ENCODE measurements at regions not wholly inside any gene's neighbourhood (a gene's known extent, or its start where the extent isn't known, plus 50 kb on each side); places are given as distances from the start of the nearest gene placed in this dataset.
"Not testable (repeated sequence)": the region's sequence is repeated elsewhere in the genome, so short reads cannot be mapped to it uniquely, and the experiment has no call there.

DNA sequence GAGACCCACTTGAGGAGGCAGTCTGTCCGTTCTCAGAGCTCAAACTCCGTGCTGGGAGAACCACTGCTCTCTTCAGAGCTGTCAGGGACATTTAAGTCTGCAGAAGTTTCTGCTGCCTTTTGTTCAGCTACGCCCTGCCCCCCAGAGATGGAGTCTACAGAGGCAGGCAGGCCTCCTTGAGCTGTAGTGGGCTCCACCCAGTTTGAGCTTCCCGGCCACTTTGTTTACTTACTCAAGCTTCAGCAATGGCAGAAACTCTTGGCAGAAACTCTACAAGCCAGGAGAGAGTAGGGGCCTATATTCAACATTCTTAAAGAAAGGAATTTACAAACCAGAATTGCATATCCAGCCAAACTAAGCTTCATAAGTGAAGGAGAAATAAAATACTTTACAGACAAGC lies 125.2 kb upstream of the RGS6 start:
- not testable (repeated sequence) for DNase-seq

DNA sequence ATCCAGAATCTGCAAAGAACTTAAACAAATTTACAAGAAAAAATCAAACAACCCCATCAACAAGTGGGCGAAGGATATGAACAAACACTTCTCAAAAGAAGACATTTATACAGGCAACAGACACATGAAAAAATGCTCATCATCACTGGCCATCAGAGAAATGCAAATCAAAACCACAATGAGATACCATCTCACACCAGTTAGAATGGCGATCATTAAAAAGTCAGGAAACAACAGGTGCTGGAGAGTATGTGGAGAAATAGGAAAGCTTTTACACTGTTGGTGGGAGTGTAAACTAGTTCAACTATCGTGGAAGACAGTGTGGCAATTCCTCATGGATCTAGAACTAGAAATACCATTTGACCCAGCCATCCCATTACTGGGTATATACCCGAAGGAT lies 121.4 kb upstream of the RGS6 start:
- not testable (repeated sequence) for DNase-seq

DNA sequence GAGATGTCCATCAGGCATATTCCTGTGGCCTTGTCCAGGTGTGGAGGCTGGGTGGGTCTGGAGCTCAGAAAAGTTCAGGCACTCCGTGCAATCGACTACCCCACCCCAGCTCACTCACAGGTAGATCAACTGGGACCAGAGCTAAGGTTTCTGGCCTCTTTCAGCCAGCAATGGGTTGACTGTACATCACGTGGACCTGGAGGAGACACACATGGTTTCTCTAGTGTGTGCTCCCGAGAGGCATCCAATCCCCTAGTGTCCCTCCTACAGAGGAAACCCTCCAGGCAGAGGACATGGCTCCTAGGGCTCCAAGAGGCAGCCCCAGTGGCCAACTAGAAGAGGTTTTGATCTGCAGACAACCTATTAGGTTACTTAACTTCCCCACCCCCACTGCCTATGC lies 119.5 kb upstream of the RGS6 start:
- no peak for DNase-seq

GRCh38 chr14:71815110-71815509 lies 117.1 kb upstream of the RGS6 start:
- no peak for DNase-seq

DNA sequence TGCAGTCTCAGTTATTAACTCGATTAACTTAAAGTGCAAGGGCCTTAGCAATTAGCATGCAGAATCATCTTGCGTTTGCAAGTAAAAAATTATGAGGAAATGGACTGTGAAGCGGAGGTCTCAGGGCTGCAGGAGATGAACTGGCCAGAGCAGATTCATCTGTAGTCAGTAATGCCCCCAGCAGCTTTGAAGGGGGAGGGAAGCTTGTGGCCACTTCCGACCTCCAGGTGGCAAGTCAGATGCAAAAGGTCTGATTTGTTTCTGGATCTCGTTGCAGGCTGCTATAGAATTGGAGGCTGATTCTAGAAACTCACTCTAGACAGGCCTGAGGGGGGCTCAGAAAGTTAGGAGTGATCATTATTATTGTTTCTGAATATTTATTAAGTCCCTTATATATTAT lies 107.4 kb upstream of the RGS6 start:
- no peak for DNase-seq

DNA sequence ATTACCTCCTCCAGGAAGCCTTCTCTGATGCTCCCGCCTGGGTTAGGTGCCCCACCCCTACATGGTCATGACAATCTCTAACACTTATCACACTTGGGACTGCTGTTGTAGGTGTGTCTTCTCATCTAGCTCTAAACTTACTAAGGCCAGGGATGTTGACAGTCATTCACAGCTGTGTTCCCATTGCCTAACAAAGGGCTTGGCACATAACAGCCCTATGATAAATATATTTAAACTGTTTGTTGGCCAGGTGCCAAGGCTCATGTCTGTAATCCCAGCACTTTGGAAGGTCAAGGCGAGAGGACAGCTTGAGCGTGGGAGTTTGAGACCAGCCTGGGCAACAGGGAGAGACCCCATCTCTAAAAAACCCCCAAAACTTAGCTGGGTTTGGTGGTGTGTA lies 98.8 kb upstream of the RGS6 start:
- DNase-seq = no peak

DNA sequence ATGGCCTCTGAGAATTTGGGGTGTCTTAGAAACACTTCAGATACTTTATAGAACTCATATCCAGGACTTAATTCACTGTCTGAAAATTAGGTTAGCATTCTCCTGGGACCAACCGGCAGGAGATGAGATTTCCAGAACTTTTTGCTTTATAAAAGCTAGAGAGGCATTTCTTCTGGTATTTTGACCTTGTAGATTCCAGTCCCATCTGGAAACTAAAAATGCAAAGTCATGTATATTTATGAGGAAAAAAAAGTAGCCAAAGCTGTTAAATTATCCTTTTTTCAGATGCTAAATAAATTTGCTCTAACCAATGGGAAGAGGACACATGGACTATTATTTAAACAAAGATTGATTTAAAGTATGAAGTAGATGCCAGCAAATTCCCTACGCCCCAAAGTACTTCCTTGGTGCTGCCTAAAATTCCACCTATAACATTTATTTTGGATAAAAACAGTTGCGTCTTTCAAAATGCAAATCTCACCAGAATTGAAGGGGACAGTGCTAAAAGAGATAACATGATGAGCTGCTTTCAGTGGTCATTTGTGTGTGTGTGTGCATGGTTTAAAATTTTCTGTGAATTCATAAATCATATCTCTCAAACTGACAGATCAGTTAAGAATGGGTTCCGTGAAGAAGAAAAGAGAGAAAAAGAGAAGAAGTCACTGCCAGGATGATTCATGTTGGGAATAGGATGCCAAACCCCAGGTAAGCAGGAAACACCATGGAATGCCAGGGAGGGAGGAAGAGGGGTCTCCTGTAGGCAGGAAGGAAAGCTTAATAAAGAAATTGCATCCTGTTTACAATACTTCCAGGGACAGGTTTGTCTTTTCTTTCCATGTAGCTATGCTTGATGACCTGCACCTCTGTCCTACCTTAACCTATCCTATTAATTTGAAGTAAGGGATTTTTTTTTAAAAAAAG lies 97.7 kb upstream of the RGS6 start:
- no peak for DNase-seq

DNA sequence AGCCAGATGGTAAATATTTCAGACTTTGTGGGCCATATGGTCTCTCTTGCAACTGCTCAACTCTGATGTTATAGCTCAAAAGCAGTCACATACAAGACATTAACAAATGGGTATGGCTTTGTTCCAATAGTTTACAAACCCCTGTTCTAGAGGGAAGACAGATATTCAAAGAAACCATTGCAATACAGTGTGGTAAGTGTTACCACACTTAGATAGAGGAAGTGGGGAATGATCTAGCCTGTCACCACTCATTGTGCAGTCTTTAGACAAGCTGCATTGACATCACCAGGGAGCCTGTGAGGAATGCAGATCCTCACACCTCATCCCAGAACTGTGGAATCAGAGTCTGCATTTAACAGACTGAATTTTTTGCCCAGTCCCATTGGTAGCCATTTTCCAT lies 80.0 kb upstream of the RGS6 start:
- no peak for DNase-seq

DNA sequence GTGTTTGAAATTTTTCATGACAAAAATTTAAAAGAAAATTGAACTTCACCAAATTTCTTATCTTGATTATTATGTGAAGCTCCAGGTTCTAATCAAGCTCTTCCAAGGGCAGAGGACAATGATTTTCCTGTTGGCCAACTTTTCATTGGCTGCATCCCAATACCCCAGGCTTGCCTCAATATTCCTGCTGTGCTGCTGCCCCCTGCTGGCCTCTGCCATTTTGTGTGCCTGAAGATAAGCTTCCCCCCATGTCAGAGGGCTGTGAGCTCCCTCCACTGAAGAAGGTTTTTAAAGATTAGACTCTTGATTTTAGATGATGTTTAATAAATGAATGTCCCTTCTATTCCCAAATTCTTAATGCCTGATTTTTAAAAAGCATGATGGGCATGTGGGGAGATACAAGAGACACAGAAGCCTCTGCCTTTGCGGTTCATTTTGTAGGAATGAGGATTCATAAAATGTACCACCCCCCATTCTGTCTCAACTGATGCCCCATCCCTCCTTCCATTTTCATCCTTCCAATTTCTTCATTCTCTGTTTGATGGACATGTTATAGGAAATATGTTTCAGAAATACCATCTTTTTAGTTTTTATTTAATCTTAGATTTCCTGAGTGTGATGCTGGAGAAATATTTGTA lies 76.7 kb upstream of the RGS6 start:
- DNase-seq = peak; percentile 11

GRCh38 chr14:71856199-71856919 lies 75.9 kb upstream of the RGS6 start:
- no peak for DNase-seq

GRCh38 chr14:71863049-71863448 lies 69.2 kb upstream of the RGS6 start:
- no peak for DNase-seq

DNA sequence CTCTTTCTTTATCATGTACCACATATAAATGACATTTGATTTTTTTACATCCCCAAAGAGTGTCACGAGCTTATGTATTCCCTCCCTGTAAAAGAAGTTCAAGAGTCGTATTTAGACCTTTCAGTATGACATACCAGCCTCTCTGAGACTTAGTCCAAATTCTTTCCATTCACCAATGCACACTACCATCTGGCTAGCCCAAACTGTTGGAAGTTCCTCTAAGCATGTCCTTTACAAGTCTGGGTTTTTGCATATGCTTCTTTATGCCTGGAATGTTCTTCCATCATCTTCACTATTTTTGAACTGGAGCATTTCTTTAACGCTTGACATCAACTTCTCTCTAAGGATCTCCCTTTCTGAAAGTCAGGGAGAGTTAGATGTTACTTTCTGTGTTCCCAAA lies 68.5 kb upstream of the RGS6 start:
- no peak for DNase-seq
